Neuronal stem cell (in vitro differentiated cells): ENCODE measurements at regions not wholly inside any gene's neighbourhood (a gene's known extent, or its start where the extent isn't known, plus 50 kb on each side); places are given as distances from the start of the nearest gene placed in this dataset.

Experiments used
- DNase-seq: peaks from one replicate; pipeline ENCODE4 v3.0.0-alpha.2; 2013; ENCODE audit warnings: low spot score
- H2AFZ ChIP-seq: one replicate; pipeline ENCODE4 v1.6.1; 2013; ENCODE audit warnings: mild to moderate bottlenecking, low read length, inconsistent platforms
- H2AK5ac ChIP-seq: 2 replicates; pipeline ENCODE4 v1.6.1; 2013; ENCODE audit warnings: low read depth, mild to moderate bottlenecking, inconsistent platforms, low read length, moderate library complexity, mixed read lengths
- H2BK120ac ChIP-seq: 2 replicates; pipeline ENCODE4 v1.6.1; 2013; ENCODE audit warnings: low read depth, mild to moderate bottlenecking, inconsistent platforms, low read length, moderate library complexity, mixed read lengths
- H2BK12ac ChIP-seq: one replicate; pipeline ENCODE4 v1.6.1; 2013; ENCODE audit warnings: low read length, inconsistent platforms
- H2BK15ac ChIP-seq: 2 replicates; pipeline ENCODE4 v1.6.1; 2013; ENCODE audit warnings: mild to moderate bottlenecking, low read length, inconsistent platforms, mixed read lengths
- H2BK5ac ChIP-seq: one replicate; pipeline ENCODE4 v1.6.1; 2013; ENCODE audit warnings: inconsistent platforms, mild to moderate bottlenecking, low read length, moderate library complexity
- H3K14ac ChIP-seq: one replicate; pipeline ENCODE4 v1.6.1; 2013; ENCODE audit warnings: low read length, inconsistent platforms
- H3K18ac ChIP-seq: 2 replicates; pipeline ENCODE4 v1.6.1; 2013; ENCODE audit warnings: low read length, inconsistent platforms
- H3K23ac ChIP-seq: 2 replicates; pipeline ENCODE4 v1.6.1; 2013; ENCODE audit warnings: low read depth, mild to moderate bottlenecking, mixed read lengths, low read length, inconsistent platforms; ENCODE audit not compliant: poor library complexity
- H3K27ac ChIP-seq: replicated peaks from 3 replicates; pipeline ENCODE4 v1.5.1; 2013; ENCODE audit warnings: low read length, inconsistent platforms
- H3K27me3 ChIP-seq, 3 experiments: 2 replicates each; pipeline ENCODE4 v1.6.1; 2013; ENCODE audit warnings: low read length in 3 of 3, mild to moderate bottlenecking in 2 of 3, inconsistent platforms in 1 of 3, low read depth in 1 of 3, mixed read lengths in 1 of 3, moderate library complexity in 1 of 3; ENCODE audit not compliant: control insufficient read depth in 3 of 3, insufficient read depth in 3 of 3
- H3K36me3 ChIP-seq, 2 donors: replicated peaks in 1 of 2; 2 replicates each; pipeline ENCODE4 v1.6.1; 2013; ENCODE audit warnings: low read length in 2 of 2; ENCODE audit not compliant: control insufficient read depth in 2 of 2, insufficient read depth in 2 of 2
- H3K4ac ChIP-seq: 2 replicates; pipeline ENCODE4 v1.6.1; 2013; ENCODE audit warnings: inconsistent platforms, mild to moderate bottlenecking, low read length, moderate library complexity
- H3K4me1 ChIP-seq, 2 donors: 1 replicate in 1 of 2; 2 replicates in 1 of 2; pipeline ENCODE4 v1.6.1; 2013; ENCODE audit warnings: low read length in 2 of 2, low read depth in 1 of 2; ENCODE audit not compliant: control insufficient read depth in 2 of 2, insufficient read depth in 1 of 2
- H3K4me2 ChIP-seq: one replicate; pipeline ENCODE4 v1.6.1; 2013; ENCODE audit warnings: mild to moderate bottlenecking, low read length, inconsistent platforms; ENCODE audit not compliant: insufficient read depth, poor library complexity, severe bottlenecking
- H3K4me3 ChIP-seq, 2 donors: 2 replicates each; pipeline ENCODE4 v1.5.1; 2013; ENCODE audit warnings: low read length in 2 of 2, mild to moderate bottlenecking in 2 of 2, inconsistent platforms in 1 of 2, moderate library complexity in 1 of 2
- H3K79me1 ChIP-seq: one replicate; pipeline ENCODE4 v1.6.1; 2013; ENCODE audit warnings: low read depth, mild to moderate bottlenecking, inconsistent platforms, low read length, moderate library complexity
- H3K9ac ChIP-seq: one replicate; pipeline ENCODE4 v1.6.1; 2013; ENCODE audit warnings: mild to moderate bottlenecking, low read depth, low read length, inconsistent platforms; ENCODE audit not compliant: poor library complexity
- H3K9me3 ChIP-seq, 2 donors: replicated peaks in 1 of 2; 2 replicates each; pipeline versions ENCODE3 to v1.6.1; 2013; ENCODE audit warnings: low read length in 2 of 2, mild to moderate bottlenecking in 2 of 2, inconsistent platforms in 1 of 2, low read depth in 1 of 2, mixed read lengths in 1 of 2, moderate library complexity in 1 of 2; ENCODE audit not compliant: control insufficient read depth in 2 of 2, insufficient read depth in 1 of 2
- H4K8ac ChIP-seq: one replicate; pipeline ENCODE4 v1.6.1; 2013; ENCODE audit warnings: low read depth, mild to moderate bottlenecking, inconsistent platforms, low read length, moderate library complexity
- H4K91ac ChIP-seq: one replicate; pipeline ENCODE4 v1.6.1; 2013; ENCODE audit warnings: low read length, low read depth, mild to moderate bottlenecking, inconsistent platforms; ENCODE audit not compliant: poor library complexity
- WGBS, 2 donors: extraction: QIAGEN DNeasy Blood & Tissue Kit; methylation state at CpG; one replicate each; pipeline ENCODE4 v1.1.7; 2013; ENCODE audit warnings: missing lambda C conversion rate in 2 of 2, mixed read lengths in 1 of 2; ENCODE audit not compliant: insufficient read length in 2 of 2, insufficient replicate concordance in 1 of 2; ENCODE audit errors: extremely low coverage in 2 of 2; 5-methylcytosine and 5-hydroxymethylcytosine counted together

DNA sequence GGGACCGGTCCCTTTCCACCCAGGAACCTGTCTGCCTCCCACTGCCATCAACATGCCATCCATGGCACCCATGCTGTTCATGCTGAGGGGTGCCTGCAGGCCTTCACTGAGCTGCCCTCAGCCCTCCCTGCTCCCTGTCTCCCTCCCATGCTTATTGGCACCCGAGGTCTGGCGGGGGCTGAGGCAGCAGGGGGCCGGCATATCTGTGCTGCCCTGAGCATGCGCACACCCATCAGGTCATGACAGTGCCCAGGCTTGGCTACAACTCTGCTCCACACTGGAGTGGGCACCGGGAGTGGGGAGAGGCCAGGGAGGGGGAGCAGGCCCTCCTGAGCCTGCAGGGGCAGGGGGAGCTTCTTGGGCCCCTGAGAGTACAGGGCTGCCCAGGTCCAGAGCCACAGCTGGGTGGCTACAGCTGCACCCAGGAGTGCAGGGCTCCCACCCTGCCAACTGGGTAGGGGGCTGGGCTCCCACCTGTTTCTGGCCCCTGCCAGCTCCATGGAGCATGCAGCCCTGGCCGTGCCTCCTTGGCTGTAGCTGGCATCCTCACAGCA, 395.8 kb upstream of the DMD start:
- no peak overlapping the region for H3K23ac ChIP-seq
- H2BK15ac ChIP-seq: no peak overlapping the region
- no peak for DNase-seq
- no peak overlapping the region for H2AFZ ChIP-seq
- no peaks in the 10 kb centered on the region for H3K36me3 ChIP-seq
- H4K91ac ChIP-seq: no peak overlapping the region
- H3K27ac ChIP-seq: no peak overlapping the region
- no peak overlapping the region for H4K8ac ChIP-seq
- H3K4ac ChIP-seq: no peak overlapping the region
- WGBS, 2 donors: no CpG with 5 or more reads among the region's 7 CpGs
- H2BK12ac ChIP-seq: no peak overlapping the region
- no peak overlapping the region for H3K4me3 ChIP-seq
- no peak overlapping the region for H3K9ac ChIP-seq
- H3K4me2 ChIP-seq: no peak overlapping the region
- no peak overlapping the region for H2BK120ac ChIP-seq
- H3K4me1 ChIP-seq: no peaks in the 10 kb centered on the region
- H3K18ac ChIP-seq: peak overlapping the region; percentile 28
- H3K79me1 ChIP-seq: no peaks in the 10 kb centered on the region
- H3K14ac ChIP-seq: no peak overlapping the region
- H3K27me3 ChIP-seq: no peaks in the 10 kb centered on the region
- H2BK5ac ChIP-seq: no peak overlapping the region
- H3K9me3 ChIP-seq: no peaks in the 10 kb centered on the region
- no peak overlapping the region for H2AK5ac ChIP-seq

DNA sequence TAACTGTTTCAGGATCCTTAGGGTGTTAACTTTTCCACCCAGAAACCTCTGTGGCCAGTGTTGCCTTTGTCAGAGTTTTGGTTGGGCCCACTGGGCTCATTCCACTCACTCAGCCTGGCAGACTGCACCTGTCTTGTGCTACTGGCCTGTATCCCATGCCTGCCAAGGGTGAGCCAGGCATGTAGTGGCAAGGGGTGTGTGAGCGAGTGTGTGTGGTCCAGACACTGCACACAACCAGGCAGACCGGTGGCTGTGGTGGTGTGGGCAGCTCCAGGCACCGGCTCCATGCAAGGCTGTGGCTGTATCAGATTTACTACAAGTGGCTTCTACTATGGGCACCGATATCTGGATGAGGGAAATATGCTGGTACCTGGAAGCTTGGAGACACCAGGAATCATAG, 394.6 kb upstream of the DMD start:
- Histone ChIP-seq H3K23ac (no peak overlapping the region), H3K4me2 (no peak overlapping the region), H3K18ac (no peak overlapping the region), H3K27me3 (no peaks in the 10 kb centered on the region), H2BK15ac (no peak overlapping the region), H3K4me1 (no peaks in the 10 kb centered on the region), H3K4ac (no peak overlapping the region), H3K4me3 (no peak overlapping the region), H2AK5ac (no peak overlapping the region), H2BK12ac (no peak overlapping the region), H3K14ac (no peak overlapping the region), H2BK120ac (no peak overlapping the region), H4K91ac (no peak overlapping the region), H3K9ac (no peak overlapping the region), H3K36me3 (no peaks in the 10 kb centered on the region), H3K27ac (no peak overlapping the region), H3K79me1 (no peaks in the 10 kb centered on the region), H4K8ac (no peak overlapping the region), H3K9me3 (no peaks in the 10 kb centered on the region), H2BK5ac (no peak overlapping the region), H2AFZ (no peak overlapping the region)
- WGBS, 2 donors: no CpG with 5 or more reads among the region's 4 CpGs
- no peak for DNase-seq

- H3K23ac ChIP-seq: no peak overlapping the region
- H4K91ac ChIP-seq: no peak overlapping the region
- H3K18ac ChIP-seq: no peak overlapping the region
- no peaks in the 10 kb centered on the region for H3K4me1 ChIP-seq
- no peak overlapping the region for H3K4me2 ChIP-seq
- H3K9me3 ChIP-seq: no peaks in the 10 kb centered on the region
- H3K27me3 ChIP-seq: no peaks in the 10 kb centered on the region
- no peak overlapping the region for H3K14ac ChIP-seq
- H2BK120ac ChIP-seq: no peak overlapping the region
- no peaks in the 10 kb centered on the region for H3K36me3 ChIP-seq
- no peak overlapping the region for H2BK15ac ChIP-seq
- no CpG with 5 or more reads among the region's 2 CpGs for WGBS, 2 donors
- H3K4ac ChIP-seq: no peak overlapping the region
- H3K79me1 ChIP-seq: no peaks in the 10 kb centered on the region
- H4K8ac ChIP-seq: no peak overlapping the region
- no peak overlapping the region for H2AK5ac ChIP-seq
- no peak overlapping the region for H3K27ac ChIP-seq
- no peak overlapping the region for H3K4me3 ChIP-seq
- H3K9ac ChIP-seq: no peak overlapping the region
- H2BK5ac ChIP-seq: no peak overlapping the region
- no peak for DNase-seq
- H2AFZ ChIP-seq: no peak overlapping the region
- H2BK12ac ChIP-seq: no peak overlapping the region
These were observed 381.0 kb upstream of the DMD start for GRCh38 chrX:33592396-33592795.

GRCh38 chrX:33589316-33589715, 378.0 kb upstream of the DMD start:
- Histone ChIP-seq H3K36me3 (no peaks in the 10 kb centered on the region), H3K4ac (no peak overlapping the region), H3K4me2 (no peak overlapping the region), H3K18ac (no peak overlapping the region), H2BK120ac (no peak overlapping the region), H3K4me3 (no peak overlapping the region), H2BK12ac (no peak overlapping the region), H3K27ac (no peak overlapping the region), H3K27me3 (no peaks in the 10 kb centered on the region), H3K23ac (no peak overlapping the region), H2AFZ (no peak overlapping the region), H3K4me1 (no peaks in the 10 kb centered on the region), H3K9ac (no peak overlapping the region), H3K9me3 (no peaks in the 10 kb centered on the region), H3K79me1 (no peaks in the 10 kb centered on the region), H3K14ac (no peak overlapping the region), H4K91ac (no peak overlapping the region), H2BK5ac (no peak overlapping the region), H4K8ac (no peak overlapping the region), H2BK15ac (no peak overlapping the region), H2AK5ac (no peak overlapping the region)
- no CpG with 5 or more reads among the region's 1 CpG for WGBS, 2 donors
- DNase-seq: no peak
